NCI-H748 treated with DMSO at 0.1 percent for 48 hours (cell line): ENCODE measurements at regions not wholly inside any gene's neighbourhood (a gene's known extent, or its start where the extent isn't known, plus 50 kb on each side); places are given as distances from the start of the nearest gene placed in this dataset.
A peak's percentile ranks its signal among the peaks of the same experiment; 100 is the strongest.
"Not testable (repeated sequence)": the region's sequence is repeated elsewhere in the genome, so short reads cannot be mapped to it uniquely, and the experiment has no call there.

Source experiments
- DNase-seq: peaks from one replicate; lab custom pipeline; 2025; lab: John Stamatoyannopoulos, UW

GRCh38 chr21:28703861-28704260 is 288.8 kb downstream of the LTN1 start:
- no peak for DNase-seq

- DNase-seq = no peak
Observed at GRCh38 chr21:28699596-28700259, 292.9 kb downstream of the LTN1 start.

GRCh38 chr21:28699186-28699585 is 293.5 kb downstream of the LTN1 start:
- DNase-seq = no peak

- no peak for DNase-seq
Observed at GRCh38 chr21:28696844-28697410, 295.8 kb downstream of the LTN1 start.

GRCh38 chr21:28693476-28693875 is 299.2 kb downstream of the LTN1 start:
- no peak for DNase-seq

- no peak for DNase-seq
Observed at GRCh38 chr21:28690196-28690595, 302.5 kb downstream of the LTN1 start.

- DNase-seq = no peak
Observed at GRCh38 chr21:28688381-28688780, 304.3 kb downstream of the LTN1 start.

- DNase-seq = peak; percentile 1
Observed at GRCh38 chr21:28687586-28687985, 305.1 kb downstream of the LTN1 start.

- DNase-seq = no peak
Observed at GRCh38 chr21:28683982-28684752, 308.5 kb downstream of the LTN1 start.

GRCh38 chr21:28682884-28683283 is 309.8 kb downstream of the LTN1 start:
- DNase-seq = not testable (repeated sequence)

GRCh38 chr21:28677096-28677495 is 315.6 kb downstream of the LTN1 start:
- not testable (repeated sequence) for DNase-seq

- no peak for DNase-seq
Observed at GRCh38 chr21:28675331-28676041, 317.2 kb downstream of the LTN1 start.

GRCh38 chr21:28674763-28675162 is 317.9 kb downstream of the LTN1 start:
- DNase-seq = no peak

- no peak for DNase-seq
Observed at GRCh38 chr21:28671549-28672195, 321.0 kb downstream of the LTN1 start.

- no peak for DNase-seq
Observed at GRCh38 chr21:28669971-28670653, 322.6 kb downstream of the LTN1 start.

GRCh38 chr21:28669321-28669720 is 323.4 kb downstream of the LTN1 start:
- DNase-seq = no peak

- DNase-seq = no peak
Observed at GRCh38 chr21:28663754-28664153, 328.9 kb downstream of the LTN1 start.

- DNase-seq = no peak
Observed at GRCh38 chr21:28663111-28663693, 329.5 kb downstream of the LTN1 start.

- no peak for DNase-seq
Observed at GRCh38 chr21:28657566-28657965, 335.1 kb downstream of the LTN1 start.

GRCh38 chr21:28655471-28655870 is 337.2 kb downstream of the LTN1 start:
- no peak for DNase-seq

- DNase-seq = no peak
Observed at GRCh38 chr21:28654406-28654805, 338.3 kb downstream of the LTN1 start.
